Jurkat, Clone E6-1 (cell line): ENCODE measurements at regions not wholly inside any gene's neighbourhood (a gene's known extent, or its start where the extent isn't known, plus 50 kb on each side); places are given as distances from the start of the nearest gene placed in this dataset.
A peak's percentile ranks its signal among the peaks of the same experiment; 100 is the strongest.

Experiments used
- DNase-seq: peaks from one replicate; pipeline ENCODE4 v3.0.0-alpha.2; 2011; ENCODE audit warnings: low read depth, low spot score
- H3K4me3 ChIP-seq: 2 replicates; pipeline ENCODE4 v1.5.1; 2011; ENCODE audit warnings: mild to moderate bottlenecking, low read length, control low read depth, moderate library complexity

DNA sequence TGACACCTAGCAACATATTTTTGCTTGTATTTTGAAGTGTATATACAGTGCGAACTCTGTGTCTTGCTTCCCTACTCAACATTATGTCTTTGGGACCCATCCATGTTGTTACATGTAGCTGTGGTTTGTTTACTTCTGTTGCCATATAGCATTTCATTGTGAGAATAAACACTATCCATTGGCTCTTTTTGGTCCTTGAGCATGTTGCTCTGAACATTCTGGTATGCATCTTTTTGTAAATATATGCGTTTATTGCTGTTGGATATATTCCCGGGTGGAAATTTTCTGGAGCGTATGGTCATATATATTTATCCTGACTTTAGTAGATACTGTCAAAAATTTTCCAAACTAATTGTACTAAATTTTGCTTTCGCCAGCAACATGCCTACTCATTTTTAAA lies 222.5 kb upstream of the SPTLC3 start:
- no peak overlapping the region for H3K4me3 ChIP-seq
- no peak for DNase-seq

DNA sequence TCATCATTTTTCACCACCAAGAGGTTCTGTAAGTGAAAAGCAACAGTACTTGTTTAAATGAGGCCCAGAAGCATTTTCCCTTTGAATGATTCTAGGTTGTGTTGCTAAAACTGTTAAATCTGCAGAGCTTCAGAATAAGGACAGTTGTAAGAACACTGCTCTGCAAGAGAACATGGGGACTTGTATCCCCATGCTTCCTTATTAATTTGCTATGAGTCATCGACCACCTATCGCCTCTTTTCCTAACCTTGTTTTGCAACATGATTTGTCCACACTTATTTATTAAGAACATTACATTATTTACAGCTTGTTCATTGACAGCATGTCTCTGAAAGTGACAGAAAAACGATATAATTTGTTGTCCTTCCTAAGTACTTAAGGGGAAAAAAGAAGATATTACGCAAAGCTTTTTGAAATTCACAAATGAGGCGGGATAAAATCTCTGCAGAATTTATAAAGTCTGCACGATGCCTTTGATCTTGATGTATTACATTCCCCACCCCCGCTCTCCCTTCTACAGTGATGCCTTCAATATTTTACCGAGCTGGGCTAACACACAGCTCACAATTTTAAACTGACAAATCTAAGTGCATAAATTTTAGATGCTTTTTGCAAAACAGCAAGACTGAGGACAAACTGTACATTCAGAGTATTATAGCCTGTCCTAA lies 220.0 kb upstream of the SPTLC3 start:
- no peak for DNase-seq
- H3K4me3 ChIP-seq: no peak overlapping the region

DNA sequence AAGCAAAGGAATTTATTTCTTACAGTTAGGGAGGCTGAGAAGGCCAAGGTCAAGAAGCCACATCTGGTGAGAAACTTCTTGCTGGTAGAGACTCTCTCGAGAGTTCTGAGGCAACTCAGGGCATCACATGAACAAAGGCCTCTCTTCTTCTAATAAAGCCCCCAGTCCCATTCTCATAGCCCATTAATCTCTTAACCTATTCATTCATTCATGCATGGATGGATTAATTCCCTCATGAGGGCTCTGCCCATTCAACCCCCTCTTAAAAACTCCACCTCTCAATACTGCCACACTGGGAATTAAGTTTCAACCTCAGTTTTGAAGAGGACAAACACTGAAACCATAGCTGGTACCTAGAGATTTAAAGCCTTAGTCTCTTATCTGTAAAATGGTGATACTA lies 217.9 kb upstream of the SPTLC3 start:
- no peak for DNase-seq
- H3K4me3 ChIP-seq: no peak overlapping the region

DNA sequence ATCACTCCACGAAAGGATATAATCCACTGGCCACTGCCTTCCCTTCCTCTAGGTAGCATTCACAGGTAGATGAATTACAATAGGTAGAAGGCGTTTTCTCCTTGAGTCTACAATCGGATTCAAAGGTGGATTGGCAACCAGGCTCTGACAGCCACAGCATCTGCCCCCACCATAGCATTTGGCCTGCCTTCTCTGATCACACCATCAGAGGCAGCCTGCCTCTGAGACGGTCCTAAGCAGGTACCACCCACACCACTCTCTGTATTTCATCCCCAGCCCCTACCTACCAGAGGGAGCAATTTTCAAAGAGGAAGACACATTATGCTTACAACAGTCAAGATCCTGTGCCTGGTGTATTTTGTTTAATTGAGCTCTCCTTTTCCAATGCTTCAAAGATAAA lies 210.5 kb upstream of the SPTLC3 start:
- no peak for DNase-seq
- H3K4me3 ChIP-seq: no peak overlapping the region

DNA sequence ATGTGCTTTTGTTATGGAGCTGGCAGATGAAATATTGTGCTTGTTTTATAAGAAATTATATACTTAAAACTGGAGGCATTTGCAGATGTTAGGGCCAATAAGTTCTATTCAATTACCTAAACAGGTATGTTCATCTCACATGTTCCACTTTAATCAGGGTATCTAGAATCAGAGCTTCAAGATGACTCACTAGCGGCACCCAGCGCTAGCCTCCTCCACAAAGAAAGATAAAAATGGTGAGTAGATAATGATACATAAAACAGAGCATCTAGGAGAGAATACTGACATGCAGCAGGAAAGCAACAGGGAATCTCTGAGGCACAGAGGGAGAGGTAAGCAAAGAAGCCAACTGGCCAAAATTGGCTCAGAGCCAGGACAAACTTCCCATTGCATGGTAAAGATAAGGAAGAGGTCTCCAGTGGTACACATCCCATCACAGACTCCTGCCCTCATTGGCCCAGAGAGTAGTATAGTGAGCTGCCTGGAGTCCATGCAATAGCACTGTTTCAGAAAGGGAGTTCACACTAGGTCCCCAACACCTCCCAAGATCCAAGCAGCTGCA lies 200.7 kb upstream of the SPTLC3 start:
- no peak overlapping the region for H3K4me3 ChIP-seq
- DNase-seq: no peak

DNA sequence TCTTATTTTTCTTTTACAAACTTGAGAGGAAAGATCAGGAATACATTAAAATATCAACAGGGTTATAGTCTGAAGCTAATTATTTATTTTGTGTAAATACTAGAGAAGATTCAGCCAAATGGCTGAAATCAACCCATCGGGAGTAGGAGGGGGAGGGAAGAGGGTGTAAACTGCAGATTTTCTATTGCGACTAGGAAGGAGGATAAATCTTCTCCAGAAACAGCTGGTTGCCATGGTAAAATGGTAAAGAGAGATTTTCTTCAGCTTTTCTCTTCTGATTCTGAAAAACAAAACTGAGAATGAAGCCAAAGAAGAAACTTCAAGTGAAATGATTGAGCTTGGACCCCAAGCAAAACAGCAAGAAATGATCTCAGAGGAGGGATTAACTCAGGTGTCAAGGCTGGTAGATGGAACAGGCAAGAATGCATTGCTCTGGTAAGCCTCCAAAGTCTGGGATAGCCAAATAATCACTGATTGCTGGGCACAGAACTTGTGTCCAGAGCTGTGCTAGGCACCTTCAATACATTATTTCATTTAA lies 193.5 kb upstream of the SPTLC3 start:
- no peak overlapping the region for H3K4me3 ChIP-seq
- no peak for DNase-seq

DNA sequence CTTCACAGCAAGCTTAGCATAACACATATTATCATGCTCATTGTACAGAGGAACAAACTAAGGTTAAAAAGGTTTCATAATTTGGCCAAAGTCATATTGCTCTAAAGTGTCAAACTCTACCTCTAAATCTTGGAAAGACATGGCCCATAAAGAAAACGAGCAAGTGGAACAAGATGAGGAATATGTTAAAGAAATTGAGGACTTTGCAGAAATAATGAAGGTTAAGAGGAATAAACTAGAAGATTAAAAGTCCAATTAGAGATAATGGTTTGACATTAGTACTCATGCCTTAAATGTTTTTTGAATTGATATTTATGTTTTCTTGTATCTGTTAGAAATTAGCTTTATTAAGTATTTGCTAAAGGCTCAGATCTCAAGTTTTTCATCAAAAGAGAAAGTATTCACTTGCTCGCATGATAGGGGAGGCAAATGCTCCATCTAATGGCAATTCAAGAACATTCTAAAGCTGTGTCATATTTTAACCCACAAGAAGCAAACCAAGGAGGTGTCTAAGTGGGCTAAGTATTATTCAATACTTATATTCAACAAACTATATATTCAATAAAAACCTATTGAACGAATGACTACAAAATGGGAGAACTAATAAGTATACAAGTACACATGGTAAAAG lies 192.9 kb upstream of the SPTLC3 start:
- no peak for DNase-seq
- no peak overlapping the region for H3K4me3 ChIP-seq

DNA sequence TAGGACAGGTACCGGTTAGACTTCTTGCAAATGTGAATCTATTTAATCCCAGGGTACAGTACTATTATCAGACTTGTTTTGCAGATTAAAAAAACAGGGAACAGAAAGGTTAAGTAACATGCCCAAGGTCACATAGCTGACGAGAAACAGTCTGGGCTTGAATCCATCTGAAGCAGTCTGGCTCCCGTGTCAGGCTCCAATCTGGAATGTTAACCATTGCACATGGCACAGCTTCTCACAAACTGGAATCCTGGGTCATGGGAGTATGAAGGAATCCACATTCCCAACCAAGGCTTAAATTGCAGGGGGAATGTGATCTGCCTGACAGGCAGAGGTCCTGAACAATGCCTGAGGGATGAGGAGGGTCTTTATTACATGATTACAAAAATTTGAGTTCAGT lies 187.5 kb upstream of the SPTLC3 start:
- H3K4me3 ChIP-seq: no peak overlapping the region
- DNase-seq: no peak

DNA sequence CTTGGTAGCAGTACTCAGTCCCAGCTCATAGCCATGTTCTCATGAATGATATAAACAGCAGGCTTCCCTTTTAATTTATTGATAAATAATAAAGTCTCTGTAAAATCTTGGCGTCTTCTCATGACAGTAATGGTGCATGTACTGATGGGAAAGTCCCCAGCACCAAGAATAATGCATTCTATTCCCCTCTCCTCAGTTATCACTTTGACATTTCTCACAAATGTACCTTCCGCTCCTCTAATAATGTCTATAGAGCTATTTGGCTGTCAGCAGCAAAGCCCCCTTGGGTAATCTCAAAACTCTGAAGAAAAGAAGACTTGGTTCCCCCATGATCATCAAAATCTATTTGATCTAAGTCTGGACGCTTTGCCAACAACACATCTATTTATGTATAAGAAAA lies 185.0 kb upstream of the SPTLC3 start:
- H3K4me3 ChIP-seq: no peak overlapping the region
- no peak for DNase-seq

DNA sequence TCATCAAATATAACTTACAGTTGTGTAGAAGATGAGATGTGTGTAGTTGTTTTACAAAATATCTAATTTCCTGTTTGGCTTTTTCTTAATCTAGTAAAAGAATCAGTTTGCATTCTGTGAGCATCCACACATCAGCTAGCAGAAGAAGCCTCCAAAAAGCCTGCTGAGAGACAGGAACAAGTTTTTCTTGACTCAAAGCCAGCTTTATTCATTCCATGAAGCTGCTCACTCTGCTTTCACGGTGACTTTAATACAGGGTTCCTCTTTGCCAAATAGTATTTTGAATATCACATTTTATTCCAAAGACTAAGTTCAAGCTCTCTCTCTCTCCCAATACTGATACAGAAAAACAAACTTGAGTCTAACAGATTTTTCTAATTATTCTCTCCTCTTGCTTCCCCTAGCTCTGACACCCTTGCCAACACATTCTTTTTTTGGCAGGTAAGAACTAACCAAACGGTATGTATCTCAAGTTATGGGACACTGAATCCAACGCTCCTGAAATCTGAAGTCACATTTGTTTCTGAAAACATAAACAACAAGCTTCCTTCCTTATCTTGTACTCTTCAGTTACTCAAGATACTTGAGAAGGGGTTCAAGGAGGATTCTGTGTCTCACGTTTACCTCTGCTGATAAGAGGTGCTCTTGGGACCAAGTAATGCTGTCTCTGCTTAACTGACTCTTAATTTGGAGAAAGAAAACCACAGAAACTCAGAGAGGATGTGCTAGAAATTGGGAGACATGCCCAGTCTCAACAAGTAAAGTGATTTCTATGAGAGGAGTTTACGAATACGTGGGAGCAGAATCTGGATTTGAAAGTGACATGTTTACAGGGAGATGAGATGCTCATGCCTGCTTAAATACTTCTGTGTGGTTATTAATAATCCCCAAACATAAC lies 184.2 kb upstream of the SPTLC3 start:
- DNase-seq: no peak
- no peak overlapping the region for H3K4me3 ChIP-seq

DNA sequence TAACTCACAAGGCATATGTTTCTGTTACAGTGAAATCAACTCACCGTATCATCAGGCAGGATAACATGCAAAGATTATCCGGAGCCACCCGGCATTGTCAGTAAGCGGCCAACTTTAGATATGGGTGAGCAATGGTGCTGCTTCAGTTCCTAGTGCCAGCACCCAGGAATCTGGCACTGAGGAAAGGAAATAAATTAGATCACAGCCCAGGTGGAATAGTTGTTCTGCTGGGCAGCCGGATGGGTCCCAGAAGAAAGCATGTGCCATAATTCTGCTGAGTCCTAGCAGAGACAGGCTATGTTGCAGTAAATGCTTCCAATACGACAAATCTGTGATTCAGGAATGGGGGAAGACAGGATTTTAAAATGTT lies 183.6 kb upstream of the SPTLC3 start:
- no peak overlapping the region for H3K4me3 ChIP-seq
- no peak for DNase-seq

DNA sequence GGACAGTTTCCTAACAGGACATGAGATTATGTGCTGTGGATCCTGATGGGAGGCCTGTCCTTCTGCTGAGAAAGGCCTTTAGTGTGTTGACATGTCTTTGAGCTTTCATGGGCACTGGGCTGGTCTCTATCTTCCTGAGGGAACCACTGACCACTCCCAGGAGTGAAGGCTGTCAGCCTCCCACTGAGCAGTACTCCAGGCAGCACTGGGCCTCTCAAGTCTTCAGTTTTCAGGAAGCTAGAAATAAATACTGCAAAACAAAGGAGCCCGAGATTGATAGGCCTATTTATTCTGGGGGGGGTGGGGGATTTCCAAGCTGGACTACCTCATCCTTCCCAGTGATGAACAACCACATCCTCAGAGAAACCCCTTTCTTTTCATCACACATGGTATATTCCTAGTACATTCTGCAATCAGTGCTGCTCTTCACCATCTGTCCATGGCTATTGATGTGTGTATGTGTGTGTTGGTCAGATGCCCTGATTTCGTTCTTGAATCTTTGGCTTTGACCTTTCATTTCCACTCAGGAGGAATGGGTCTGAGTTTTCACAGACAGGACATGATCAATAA lies 180.9 kb upstream of the SPTLC3 start:
- H3K4me3 ChIP-seq: no peak overlapping the region
- no peak for DNase-seq

DNA sequence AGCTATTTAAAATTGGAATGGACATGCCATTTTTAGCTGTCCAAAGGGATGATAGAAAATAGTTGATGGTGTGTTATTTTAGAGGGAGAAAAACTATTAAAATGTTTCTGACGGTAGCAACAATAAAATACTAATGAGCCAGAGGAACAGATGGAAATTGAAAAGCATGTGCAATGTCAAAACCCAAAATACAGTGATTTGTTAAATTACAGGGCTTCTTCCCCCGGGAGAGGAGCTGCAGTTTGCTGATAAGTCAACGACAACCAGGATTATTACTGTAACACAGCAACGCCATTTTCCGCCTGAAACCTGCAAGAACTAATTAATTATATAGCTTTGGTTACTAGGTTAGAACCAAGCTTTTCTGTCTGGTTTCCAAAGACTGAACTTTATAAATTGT lies 179.6 kb upstream of the SPTLC3 start:
- no peak for DNase-seq
- H3K4me3 ChIP-seq: no peak overlapping the region

DNA sequence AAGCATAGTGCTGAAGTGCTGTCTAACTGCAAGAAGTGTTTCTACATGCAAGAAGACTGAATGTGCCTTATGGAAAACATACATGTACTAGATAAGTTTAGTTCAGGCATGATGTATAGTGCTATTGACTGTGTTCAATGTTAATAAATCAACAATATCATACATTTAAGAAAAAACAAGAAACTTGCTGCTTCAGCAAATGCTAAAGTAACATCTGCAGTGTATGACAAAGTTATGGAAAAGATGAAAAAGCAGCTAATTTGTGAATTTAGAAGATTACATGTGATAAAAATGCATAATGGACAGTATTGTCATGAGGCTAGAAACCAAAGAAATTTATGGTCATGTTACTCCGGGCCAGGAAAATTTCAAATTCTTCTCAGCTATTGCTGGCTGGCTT lies 174.9 kb upstream of the SPTLC3 start:
- DNase-seq: no peak
- no peak overlapping the region for H3K4me3 ChIP-seq

DNA sequence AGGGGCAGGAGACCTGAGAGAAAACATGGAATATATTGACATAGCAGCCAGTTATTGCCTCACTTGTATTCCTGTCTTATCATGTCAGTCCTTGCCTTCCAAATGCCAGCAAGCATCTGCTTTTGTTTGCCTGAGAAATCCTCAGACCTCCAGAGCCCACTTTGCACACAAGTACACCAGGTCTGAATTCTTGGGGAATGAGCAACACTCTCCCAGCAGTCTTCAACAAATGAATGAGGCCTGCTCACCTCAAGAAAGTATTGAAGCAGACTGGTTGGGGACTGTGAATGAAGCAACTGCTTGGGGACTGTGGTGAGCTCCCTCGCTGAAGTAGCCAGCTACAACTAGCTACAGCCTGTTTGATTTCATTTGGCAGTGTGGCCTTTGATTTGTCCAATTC lies 172.8 kb upstream of the SPTLC3 start:
- DNase-seq: no peak
- no peak overlapping the region for H3K4me3 ChIP-seq

DNA sequence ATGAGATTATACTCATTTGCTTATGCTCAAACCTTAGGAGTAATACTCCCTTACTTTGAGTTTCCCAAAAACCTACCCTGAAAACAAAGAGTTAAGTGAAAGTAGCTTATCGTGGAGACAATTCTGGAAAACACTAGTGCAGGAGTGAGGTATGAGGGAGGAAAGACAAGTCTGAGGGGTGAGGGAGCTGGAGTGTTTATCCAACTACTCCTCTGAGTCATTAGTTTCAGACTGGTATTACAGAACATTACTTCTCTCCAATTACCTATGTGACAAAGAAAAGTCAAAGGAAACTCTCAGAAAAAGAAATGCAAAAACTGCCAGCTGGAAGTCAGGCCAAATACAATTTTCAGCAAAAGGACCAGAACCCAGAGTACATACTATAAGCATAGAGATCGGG lies 171.1 kb upstream of the SPTLC3 start:
- no peak overlapping the region for H3K4me3 ChIP-seq
- no peak for DNase-seq

DNA sequence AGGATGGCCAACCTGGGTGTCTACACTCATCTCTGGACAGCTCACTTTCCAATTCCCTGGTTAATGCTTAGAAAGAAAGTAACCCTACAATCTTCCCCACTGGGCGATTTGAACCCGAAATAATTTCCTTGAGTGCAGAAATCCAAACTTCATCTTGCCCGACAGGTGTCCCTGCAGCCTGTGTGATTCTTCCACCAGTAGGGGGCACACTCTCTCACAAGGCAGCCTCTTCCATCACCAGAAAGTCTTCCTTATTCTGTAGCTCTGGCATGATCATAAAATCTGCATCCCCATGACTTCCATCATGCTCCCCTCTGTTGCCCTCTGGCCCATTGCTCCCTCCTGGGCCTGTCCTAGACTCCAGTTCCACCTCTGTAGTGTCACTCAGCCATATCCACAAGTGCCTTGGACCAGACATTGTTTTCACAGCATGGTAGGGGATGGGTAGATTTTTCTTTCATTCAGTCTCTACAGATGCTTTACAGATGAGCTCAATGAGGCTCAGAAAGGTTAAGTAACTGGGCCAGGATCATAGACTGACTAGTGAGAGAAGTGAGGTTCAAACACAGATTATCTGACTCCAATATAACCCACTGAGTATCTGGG lies 170.4 kb upstream of the SPTLC3 start:
- H3K4me3 ChIP-seq: no peak overlapping the region

DNA sequence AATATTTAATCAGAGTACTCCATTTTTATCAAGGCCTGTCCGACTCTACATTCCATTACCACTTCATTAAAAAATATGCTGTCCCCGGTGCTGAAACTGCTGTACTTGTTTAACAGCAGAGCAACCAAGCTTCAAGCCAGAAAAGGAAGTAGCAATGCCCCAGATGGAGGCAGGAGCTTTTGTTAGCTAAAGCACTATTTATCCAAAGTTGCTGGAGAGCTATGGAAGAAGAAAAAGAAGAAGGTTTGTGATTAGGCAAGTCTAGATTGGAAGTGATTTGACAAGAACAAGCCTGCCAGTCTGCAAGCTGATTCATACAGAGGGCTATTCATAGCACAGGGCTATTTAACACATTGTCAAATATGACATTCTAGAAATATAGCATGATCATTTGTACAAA lies 160.9 kb upstream of the SPTLC3 start:
- H3K4me3 ChIP-seq: no peak overlapping the region

More for the DNA sequence above, 170.4 kb upstream of the SPTLC3 start:
- DNase-seq: peak; percentile 27

DNA sequence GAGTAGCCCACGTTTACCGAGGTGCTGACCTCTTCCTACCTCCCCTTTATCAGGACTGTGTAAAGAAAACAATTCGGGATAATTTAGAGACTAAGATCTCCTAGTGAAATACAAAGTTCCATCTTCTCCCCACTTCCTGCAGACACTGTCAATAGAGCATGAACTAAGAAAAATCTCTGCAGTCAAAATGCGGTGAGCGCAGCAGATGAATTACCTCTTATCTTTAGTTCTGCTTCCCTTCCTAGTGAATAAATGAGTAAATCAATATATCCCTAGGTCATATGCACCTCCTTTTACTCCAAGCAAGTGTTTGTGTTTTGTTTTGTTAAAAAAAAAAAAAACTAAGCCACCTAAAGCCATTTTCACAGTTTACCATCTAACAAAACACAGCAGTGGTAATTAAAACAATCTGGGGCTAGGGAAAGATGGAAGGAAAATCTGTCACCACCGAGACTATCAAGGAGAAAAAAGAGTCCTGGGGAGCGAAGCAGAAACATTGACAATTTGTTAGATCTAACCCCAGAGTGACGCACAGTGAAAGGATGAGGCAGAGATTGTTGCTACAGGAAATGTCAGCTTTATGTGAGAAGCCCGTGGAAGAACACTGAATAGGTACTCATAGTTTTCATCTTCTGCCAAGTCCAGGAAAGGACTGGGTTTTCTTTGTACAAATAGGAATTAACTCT lies 159.4 kb upstream of the SPTLC3 start:
- no peak for DNase-seq
- no peak overlapping the region for H3K4me3 ChIP-seq

More for the DNA sequence above, 160.9 kb upstream of the SPTLC3 start:
- peak; percentile 5 for DNase-seq
